ENCODE measurements at regions not wholly inside any gene's neighbourhood (a gene's known extent, or its start where the extent isn't known, plus 50 kb on each side); places are given as distances from the start of the nearest gene placed in this dataset.

- POLR2A ChIA-PET: no interaction called here
Measured at GRCh38 chr11:128214263-128214662, 373.1 kb downstream of the ETS1 start.

More at GRCh38 chr11:128214263-128214662, 373.1 kb downstream of the ETS1 start:
- Histone ChIP-seq H3K27me3 (ENCODE audit: control insufficient read depth in 2 of 2, insufficient read depth in 2 of 2, low read length in 2 of 2) (no peaks in the 10 kb centered on the region), H2AFZ (ENCODE audit: low read depth, low read length) (no peak overlapping the region), H3K27ac (ENCODE audit: insufficient read depth, low read depth, low read length) (no peak overlapping the region), H3K4me2 (ENCODE audit: insufficient read depth, low read length) (no peak overlapping the region), H4K20me1 (replicated peaks; ENCODE audit: control insufficient read depth, extremely low read depth, insufficient read depth, low read length) (no peaks in the 10 kb centered on the region), H3K9ac (replicated peaks; ENCODE audit: extremely low read depth, insufficient read depth, low read length) (no peak overlapping the region), H3K9me3 (replicated peaks; ENCODE audit: control insufficient read depth, insufficient read depth, low read length) (no peaks in the 10 kb centered on the region), H3K79me2 (ENCODE audit: control insufficient read depth, insufficient read depth, low read length) (no peaks in the 10 kb centered on the region), H3K36me3 (ENCODE audit: control insufficient read depth in 2 of 2, extremely low read depth in 1 of 2, insufficient read depth in 2 of 2, low read length in 2 of 2) (no peaks in the 10 kb centered on the region), H3K4me1 (ENCODE audit: control insufficient read depth, extremely low read depth, insufficient read depth, low read length) (peaks cover 20% of the 10 kb centered on the region), H3K4me3 (replicated peaks in 1 of 3; ENCODE audit: insufficient read depth in 1 of 3, low read depth in 1 of 3, low read length in 3 of 3) (no peak overlapping the region), H3K9me1 (replicated peaks; ENCODE audit: control insufficient read depth, extremely low read depth, insufficient read depth, low read length) (no peaks in the 10 kb centered on the region)
- TF ChIP-seq, protein P1, sequence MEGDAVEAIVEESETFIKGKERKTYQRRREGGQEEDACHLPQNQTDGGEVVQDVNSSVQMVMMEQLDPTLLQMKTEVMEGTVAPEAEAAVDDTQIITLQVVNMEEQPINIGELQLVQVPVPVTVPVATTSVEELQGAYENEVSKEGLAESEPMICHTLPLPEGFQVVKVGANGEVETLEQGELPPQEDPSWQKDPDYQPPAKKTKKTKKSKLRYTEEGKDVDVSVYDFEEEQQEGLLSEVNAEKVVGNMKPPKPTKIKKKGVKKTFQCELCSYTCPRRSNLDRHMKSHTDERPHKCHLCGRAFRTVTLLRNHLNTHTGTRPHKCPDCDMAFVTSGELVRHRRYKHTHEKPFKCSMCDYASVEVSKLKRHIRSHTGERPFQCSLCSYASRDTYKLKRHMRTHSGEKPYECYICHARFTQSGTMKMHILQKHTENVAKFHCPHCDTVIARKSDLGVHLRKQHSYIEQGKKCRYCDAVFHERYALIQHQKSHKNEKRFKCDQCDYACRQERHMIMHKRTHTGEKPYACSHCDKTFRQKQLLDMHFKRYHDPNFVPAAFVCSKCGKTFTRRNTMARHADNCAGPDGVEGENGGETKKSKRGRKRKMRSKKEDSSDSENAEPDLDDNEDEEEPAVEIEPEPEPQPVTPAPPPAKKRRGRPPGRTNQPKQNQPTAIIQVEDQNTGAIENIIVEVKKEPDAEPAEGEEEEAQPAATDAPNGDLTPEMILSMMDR (IDR thresholded peaks at IDR 0.05; ENCODE audit: extremely low read depth in 1 of 2, insufficient read depth in 1 of 2, low read depth in 1 of 2, low read length in 2 of 2): no peak
- TF ChIP-seq EZH2 (IDR thresholded peaks at IDR 0.05; ENCODE audit: borderline replicate concordance, low read depth, low read length, severe bottlenecking) (no peak), POLR2A (IDR thresholded peaks at IDR 0.05; ENCODE audit: low read depth, low read length) (no peak), POLR2AphosphoS5 (IDR thresholded peaks at IDR 0.05; ENCODE audit: insufficient read depth, low read depth, low read length) (no peak), MYC (IDR thresholded peaks at IDR 0.05; ENCODE audit: low read depth, low read length) (no peak), GATA2 (IDR thresholded peaks at IDR 0.05; ENCODE audit: insufficient read depth, insufficient read length, low read depth, low read length) (no peak), JUN (IDR thresholded peaks at IDR 0.05; ENCODE audit: borderline replicate concordance, insufficient read depth, insufficient read length, low read depth) (no peak), FOS (IDR thresholded peaks at IDR 0.05; ENCODE audit: borderline replicate concordance, insufficient read depth, low read length) (no peak)
- TF ChIP-seq, protein P2, sequence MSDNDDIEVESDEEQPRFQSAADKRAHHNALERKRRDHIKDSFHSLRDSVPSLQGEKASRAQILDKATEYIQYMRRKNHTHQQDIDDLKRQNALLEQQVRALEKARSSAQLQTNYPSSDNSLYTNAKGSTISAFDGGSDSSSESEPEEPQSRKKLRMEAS (IDR thresholded peaks at IDR 0.05; ENCODE audit: insufficient read depth, insufficient read length): no peak
- FAIRE-seq (no peak), DNase-seq (ENCODE audit: low read depth, low spot score) (no peak)
- intact Hi-C loops (cut with micrococcal nuclease) (no loop called here), dilution Hi-C loops (cut with MboI; ENCODE audit: extremely low pct_ligation_motif_present, low sequenced_read_pairs) (no loop called here)
- BruUV-seq (replicated peaks): no TSS peak
- CTCF ChIA-PET: no interaction called here

All from endothelial cell of umbilical vein (primary cell).